SK-N-SH (cell line): ENCODE measurements at regions not wholly inside any gene's neighbourhood (a gene's known extent, or its start where the extent isn't known, plus 50 kb on each side); places are given as distances from the start of the nearest gene placed in this dataset.

Source experiments
- CTCF ChIA-PET: fragments of 300-600, 350-600 bp; formaldehyde crosslinking; extraction: SDS; loops from one replicate; lab custom pipeline; 2021; lab: Yijun Ruan, JAX
- POLR2A ChIA-PET: fragments of 350-600 bp; sonication (Branson Sonifier 250); formaldehyde crosslinking; extraction: SDS; loops from one replicate; lab custom pipeline; 2020; ENCODE audit warnings: antibody characterized with exemption, inconsistent platforms; lab: Yijun Ruan, JAX
- DNase-seq: peaks from one replicate; pipeline ENCODE4 v3.0.0; 2012
- H2AFZ ChIP-seq: fragments of 200-600 bp; sonication (generic); 2 replicates; pipeline ENCODE4 v1.8.1; 2016; ENCODE audit warnings: antibody characterized with exemption, mild to moderate bottlenecking, low read depth
- H3F3A ChIP-seq: fragments of 200-600 bp; sonication (generic); replicated peaks from 2 replicates; pipeline ENCODE3; 2016; ENCODE audit warnings: antibody characterized with exemption, mild to moderate bottlenecking; ENCODE audit not compliant: insufficient read depth
- H3K27ac ChIP-seq, 2 experiments: fragments of 200-500 bp in 1 of 2; fragments of 200-600 bp in 1 of 2; sonication (Bioruptor generic) in 1 of 2; sonication (generic), shearing (Covaris generic) in 1 of 2; 2 replicates each; pipeline versions ENCODE4 v1.5.1 to v1.6.1; 2014 to 2016; ENCODE audit warnings: low read depth in 2 of 2, inconsistent platforms in 1 of 2, low read length in 1 of 2, mild to moderate bottlenecking in 1 of 2, mixed read lengths in 1 of 2
- H3K27me3 ChIP-seq: fragments of 200-600 bp; sonication (generic), shearing (Covaris generic); 2 replicates; pipeline ENCODE4 v1.6.1; 2016; ENCODE audit warnings: mixed run types; ENCODE audit not compliant: insufficient read depth
- H3K36me3 ChIP-seq, 2 experiments: fragments of 200-500 bp in 1 of 2; fragments of 200-600 bp in 1 of 2; sonication (Bioruptor generic) in 1 of 2; sonication (generic) in 1 of 2; replicated peaks in 1 of 2; 2 replicates each; pipeline versions ENCODE3 to v1.5.1; 2014 to 2016; ENCODE audit warnings: low read length in 1 of 2, mild to moderate bottlenecking in 1 of 2; ENCODE audit not compliant: insufficient read depth in 2 of 2, control insufficient read depth in 1 of 2
- H3K4me1 ChIP-seq, 2 experiments: fragments of 200-500 bp in 1 of 2; fragments of 200-600 bp in 1 of 2; sonication (Bioruptor generic) in 1 of 2; sonication (generic), shearing (Covaris generic) in 1 of 2; 2 replicates each; pipeline versions ENCODE4 v1.5.1 to v1.6.1; 2014 to 2016; ENCODE audit warnings: low read depth in 1 of 2, low read length in 1 of 2, mixed run types in 1 of 2; ENCODE audit not compliant: insufficient read depth in 2 of 2, control insufficient read depth in 1 of 2
- H3K4me2 ChIP-seq: fragments of 200-600 bp; sonication (generic), shearing (Covaris generic); 2 replicates; pipeline ENCODE4 v1.6.1; 2017; ENCODE audit warnings: mixed run types
- H3K4me3 ChIP-seq, 2 experiments: fragments of 200-500 bp in 1 of 2; fragments of 200-600 bp in 1 of 2; sonication (Bioruptor generic) in 1 of 2; sonication (generic), shearing (Covaris generic) in 1 of 2; 2 replicates each; pipeline versions ENCODE4 v1.5.1 to v1.8.1; 2014 to 2016; ENCODE audit warnings: low read depth in 2 of 2, inconsistent platforms in 1 of 2, low read length in 1 of 2, mild to moderate bottlenecking in 1 of 2, mixed read lengths in 1 of 2, moderate library complexity in 1 of 2
- H3K79me2 ChIP-seq: fragments of 200-600 bp; sonication (generic); 2 replicates; pipeline ENCODE4 v1.8.1; 2017; ENCODE audit warnings: mild to moderate bottlenecking; ENCODE audit not compliant: insufficient read depth
- H3K9ac ChIP-seq: fragments of 200-600 bp; sonication (generic); 2 replicates; pipeline ENCODE4 v1.6.1; 2017; ENCODE audit warnings: mixed run types
- H3K9me2 ChIP-seq: fragments of 200-600 bp; sonication (generic); 2 replicates; pipeline ENCODE4 v1.6.1; 2017; ENCODE audit warnings: mixed run types
- H3K9me3 ChIP-seq: fragments of 200-600 bp; sonication (generic); 2 replicates; pipeline ENCODE4 v1.6.1; 2017; ENCODE audit warnings: mixed run types, mild to moderate bottlenecking, moderate library complexity
- H4K20me1 ChIP-seq: fragments of 200-600 bp; sonication (generic); 2 replicates; pipeline ENCODE4 v1.6.1; 2017; ENCODE audit warnings: mild to moderate bottlenecking, mixed run types; ENCODE audit not compliant: insufficient read depth
- CTCF ChIP-seq: fragments of 200-600 bp; sonication (generic); IDR thresholded peaks from 2 replicates; pipeline ENCODE4 v1.6.1; 2017; ENCODE audit warnings: antibody characterized with exemption, mild to moderate bottlenecking, moderate library complexity
- EP300 ChIP-seq, 2 experiments: IDR thresholded peaks; 2 replicates each; pipeline versions ENCODE4 v1.4.0 to v1.6.1; 2012; ENCODE audit warnings: borderline replicate concordance in 1 of 2, low read depth in 1 of 2, low read length in 1 of 2
- EZH2phosphoT487 ChIP-seq: fragments of 200-600 bp; sonication (generic); IDR thresholded peaks from 2 replicates; pipeline ENCODE4 v1.6.1; 2017; ENCODE audit warnings: low read depth, mixed run types, mild to moderate bottlenecking, antibody characterized with exemption, moderate library complexity, borderline replicate concordance
- FOSL2 ChIP-seq: IDR thresholded peaks from 2 replicates; pipeline ENCODE4 v1.4.0; 2012; ENCODE audit warnings: low read depth, mild to moderate bottlenecking, moderate library complexity, borderline replicate concordance
- FOXJ3 ChIP-seq: sonication (generic); formaldehyde crosslinking; IDR thresholded peaks from 2 replicates; pipeline ENCODE4 v1.5.1; 2020; ENCODE audit warnings: mild to moderate bottlenecking, missing genetic modification reagents
- FOXM1 ChIP-seq: IDR thresholded peaks from 2 replicates; pipeline ENCODE4 v1.4.0; 2012; ENCODE audit warnings: low read depth, mild to moderate bottlenecking
- GABPA ChIP-seq: IDR thresholded peaks from 2 replicates; pipeline ENCODE4 v1.4.0; 2012; ENCODE audit warnings: low read depth, mild to moderate bottlenecking
- IRF3 ChIP-seq: fragments of 150-350 bp; IDR thresholded peaks from 2 replicates; pipeline ENCODE4 v1.6.1; 2016; ENCODE audit warnings: mild to moderate bottlenecking, low read depth, low read length
- JUND ChIP-seq: IDR thresholded peaks from 2 replicates; pipeline ENCODE4 v1.4.0; 2012
- MAX ChIP-seq: IDR thresholded peaks from 2 replicates; pipeline ENCODE4 v1.4.0; 2012; ENCODE audit warnings: low read depth
- POLR2AphosphoS5 ChIP-seq: IDR thresholded peaks from 2 replicates; pipeline ENCODE4 v1.6.1; 2012; ENCODE audit warnings: low read depth, low read length
- RCOR1 ChIP-seq: fragments of 150-350 bp; IDR thresholded peaks from 2 replicates; pipeline ENCODE4 v1.6.1; 2017; ENCODE audit warnings: antibody characterized with exemption, low read length
- RFX5 ChIP-seq: IDR thresholded peaks from 2 replicates; pipeline ENCODE4 v1.6.1; 2012; ENCODE audit warnings: mild to moderate bottlenecking, improper control_type of control experiment, low read length
- SMC3 ChIP-seq: IDR thresholded peaks from 2 replicates; pipeline ENCODE4 v1.6.1; 2012; ENCODE audit warnings: low read depth, low read length, improper control_type of control experiment
- TAF1 ChIP-seq: IDR thresholded peaks from 2 replicates; pipeline ENCODE4 v1.6.1; 2012; ENCODE audit warnings: low read depth, mild to moderate bottlenecking, low read length, moderate library complexity, borderline replicate concordance
- TCF12 ChIP-seq: IDR thresholded peaks from 2 replicates; pipeline ENCODE4 v1.4.0; 2012
- TEAD4 ChIP-seq: IDR thresholded peaks from 2 replicates; pipeline ENCODE4 v1.4.0; 2012; ENCODE audit warnings: mild to moderate bottlenecking, borderline replicate concordance; ENCODE audit not compliant: insufficient read depth
- USF1 ChIP-seq: IDR thresholded peaks from 2 replicates; pipeline ENCODE4 v1.4.0; 2012; ENCODE audit warnings: low read depth, borderline replicate concordance
- USF2 ChIP-seq: fragments of 150-350 bp; IDR thresholded peaks from 2 replicates; pipeline ENCODE4 v1.6.1; 2017; ENCODE audit warnings: antibody characterized with exemption, low read length, low read depth, borderline replicate concordance
- YY1 ChIP-seq: IDR thresholded peaks from 2 replicates; pipeline ENCODE4 v1.4.0; 2012; ENCODE audit warnings: low read depth, mild to moderate bottlenecking
- WGBS: methylation state at CpG from one replicate; pipeline ENCODE4 v1.1.6; 2017; ENCODE audit warnings: low lambda C conversion rate; 5-methylcytosine and 5-hydroxymethylcytosine counted together

GRCh38 chr3:63753995-63754394, 65.1 kb upstream of the C3orf49 start:
- Histone ChIP-seq H3F3A (no peaks in the 10 kb centered on the region), H2AFZ (no peak overlapping the region), H3K27ac (no peak overlapping the region), H3K9ac (no peak overlapping the region), H3K27me3 (no peaks in the 10 kb centered on the region), H3K79me2 (no peaks in the 10 kb centered on the region), H3K9me3 (no peaks in the 10 kb centered on the region), H3K4me2 (no peak overlapping the region), H3K4me3 (no peak overlapping the region), H3K9me2 (no peaks in the 10 kb centered on the region), H4K20me1 (no peaks in the 10 kb centered on the region), H3K36me3 (no peaks in the 10 kb centered on the region), H3K4me1 (no peaks in the 10 kb centered on the region)
- ChIA-PET POLR2A (no interaction called here), CTCF (no interaction called here)
- 58% methylated on average over 5 of the region's 5 CpGs for WGBS
- DNase-seq, result no peak
- no peak for TF ChIP-seq RFX5
- no peak for TF ChIP-seq TEAD4
- TF ChIP-seq FOSL2, result no peak
- no peak for TF ChIP-seq EP300 (IDR thresholded peaks at IDR 0.05; ENCODE audit: borderline replicate concordance in 1 of 2, low read depth in 1 of 2, low read length in 1 of 2)
- no peak for TF ChIP-seq FOXJ3 (CRISPR knock-in tag)
- no peak for TF ChIP-seq TAF1
- TF ChIP-seq CTCF, result no peak
- TF ChIP-seq EZH2phosphoT487, result no peak
- no peak for TF ChIP-seq FOXM1
- TF ChIP-seq SMC3, result no peak
- no peak for TF ChIP-seq TCF12

- 74% methylated on average over 1 of the region's 1 CpG for WGBS
- ChIA-PET CTCF (interaction anchor here (0.8 kb wide), 1 partner anchor 57 kb away, joined by 3 read pairs; the partner anchor contains the start of gene C3orf49), POLR2A (no interaction called here)
- no peaks in the 10 kb centered on the region for H3K9me2 ChIP-seq
- no peaks in the 10 kb centered on the region for H4K20me1 ChIP-seq
- H3K4me1 ChIP-seq, result peaks cover 0 to 10% of the 10 kb centered on the region in 2 experiments; a peak in 3 of 4 replicates
- no peaks in the 10 kb centered on the region for H3K79me2 ChIP-seq
- H3K27me3 ChIP-seq, result no peaks in the 10 kb centered on the region
- no peak overlapping the region for H3K4me3 ChIP-seq
- no peak overlapping the region for H3K9ac ChIP-seq
- no peaks in the 10 kb centered on the region for H3F3A ChIP-seq
- peak overlapping the region; percentile 54; the same call in 1 of the 2 replicates for H2AFZ ChIP-seq
- peak overlapping the region; percentile 58 to 68; a peak in 3 of 4 replicates for H3K27ac ChIP-seq
- no peak for DNase-seq
- no peaks in the 10 kb centered on the region for H3K36me3 ChIP-seq
- H3K4me2 ChIP-seq, result peak overlapping the region; percentile 58; the same call in 1 of the 2 replicates
- 0 out of 4 replicates have a peak, but pooled peaks of 1 of the 2 experiments have one; percentile 13 for TF ChIP-seq EP300 (IDR thresholded peaks at IDR 0.05; ENCODE audit: borderline replicate concordance in 1 of 2, low read depth in 1 of 2, low read length in 1 of 2)
- TF ChIP-seq FOXM1, result no peak
- TF ChIP-seq TCF12, result peak; percentile 89
- no peak for TF ChIP-seq MAX
- no peak for TF ChIP-seq TAF1
- TF ChIP-seq USF2, result no peak
- TF ChIP-seq GABPA, result no peak
- no peak for TF ChIP-seq YY1
- no peak for TF ChIP-seq USF1
- TF ChIP-seq JUND, result 0 out of 2 replicates have a peak, but pooled peaks have one; percentile 19
- TF ChIP-seq RCOR1, result no peak
- no peak for TF ChIP-seq IRF3
- TF ChIP-seq POLR2AphosphoS5, result peak; percentile 35; the same call in 1 of the 2 replicates
- no peaks in the 10 kb centered on the region for H3K9me3 ChIP-seq
These were observed 56.9 kb upstream of the C3orf49 start for GRCh38 chr3:63762180-63762579.
